Stimulated activated CD4-positive, alpha-beta T cell treated with anti-CD3 and anti-CD28 coated beads, Interleukin-2, amount 100 ng/mL, for 4 hours (primary cell): ENCODE measurements at regions not wholly inside any gene's neighbourhood (a gene's known extent, or its start where the extent isn't known, plus 50 kb on each side); places are given as distances from the start of the nearest gene placed in this dataset.

Experiments used
- DNase-seq: peaks from one replicate; pipeline ENCODE4 v3.0.0-alpha.2; 2020; ENCODE audit warnings: low read depth

DNA sequence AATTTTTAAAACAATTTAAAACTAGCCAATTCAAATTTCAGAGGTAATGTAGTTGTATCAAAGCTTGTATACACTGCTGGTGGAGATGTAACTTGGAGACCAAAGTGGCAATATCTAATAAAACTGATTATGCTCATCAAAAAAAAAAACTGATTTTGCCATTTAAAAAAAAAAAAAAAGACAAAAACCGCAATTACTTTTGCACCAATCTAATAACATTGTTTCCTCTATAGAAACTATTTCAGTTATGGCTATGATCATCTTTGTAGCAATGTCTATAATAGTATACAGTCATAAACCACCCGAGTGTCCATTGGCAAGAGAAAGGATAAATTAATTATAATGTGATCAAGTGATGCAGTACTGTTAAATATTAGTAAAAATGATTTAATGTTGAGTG, 149.3 kb upstream of the SEMA6D start:
- no peak for DNase-seq

DNA sequence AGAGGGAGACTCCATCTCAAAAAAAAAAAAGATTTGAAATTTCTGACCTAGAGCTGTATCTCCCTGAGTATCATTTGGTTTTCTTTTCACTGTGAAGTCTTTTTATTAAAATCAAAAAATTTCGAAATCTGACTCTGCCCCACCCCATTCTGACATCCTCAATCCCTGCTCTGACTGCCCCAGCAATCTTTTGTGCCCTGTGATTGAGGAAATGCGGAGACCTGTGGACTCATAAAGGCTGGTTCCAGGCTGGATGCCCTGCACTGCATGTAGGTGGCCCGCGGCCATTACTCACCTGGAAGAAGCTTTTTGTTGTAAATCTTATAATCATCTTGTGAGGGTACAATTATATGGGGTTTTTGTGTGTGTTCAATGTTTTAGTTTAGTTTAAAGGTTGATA, 147.3 kb upstream of the SEMA6D start:
- DNase-seq, result no peak

DNA sequence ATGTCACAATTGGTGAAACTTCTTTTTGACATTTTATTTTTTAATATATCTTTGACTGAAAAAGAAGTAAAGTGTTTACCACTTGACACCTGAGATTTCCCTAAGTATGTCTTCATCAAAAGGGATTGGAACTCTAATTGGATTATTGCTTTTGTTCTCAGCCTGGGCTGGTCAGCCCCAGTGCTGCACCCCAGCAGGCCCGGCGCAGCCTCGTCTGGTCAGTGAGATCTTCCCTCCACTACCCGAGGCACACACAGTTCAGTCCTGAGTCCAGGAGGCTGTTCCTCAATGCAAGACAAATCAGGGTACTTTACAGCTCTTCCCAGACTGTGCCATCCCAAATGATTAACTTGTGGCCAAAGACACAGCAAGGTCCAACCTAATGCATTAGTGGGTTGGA, 146.9 kb upstream of the SEMA6D start:
- DNase-seq, result no peak

DNA sequence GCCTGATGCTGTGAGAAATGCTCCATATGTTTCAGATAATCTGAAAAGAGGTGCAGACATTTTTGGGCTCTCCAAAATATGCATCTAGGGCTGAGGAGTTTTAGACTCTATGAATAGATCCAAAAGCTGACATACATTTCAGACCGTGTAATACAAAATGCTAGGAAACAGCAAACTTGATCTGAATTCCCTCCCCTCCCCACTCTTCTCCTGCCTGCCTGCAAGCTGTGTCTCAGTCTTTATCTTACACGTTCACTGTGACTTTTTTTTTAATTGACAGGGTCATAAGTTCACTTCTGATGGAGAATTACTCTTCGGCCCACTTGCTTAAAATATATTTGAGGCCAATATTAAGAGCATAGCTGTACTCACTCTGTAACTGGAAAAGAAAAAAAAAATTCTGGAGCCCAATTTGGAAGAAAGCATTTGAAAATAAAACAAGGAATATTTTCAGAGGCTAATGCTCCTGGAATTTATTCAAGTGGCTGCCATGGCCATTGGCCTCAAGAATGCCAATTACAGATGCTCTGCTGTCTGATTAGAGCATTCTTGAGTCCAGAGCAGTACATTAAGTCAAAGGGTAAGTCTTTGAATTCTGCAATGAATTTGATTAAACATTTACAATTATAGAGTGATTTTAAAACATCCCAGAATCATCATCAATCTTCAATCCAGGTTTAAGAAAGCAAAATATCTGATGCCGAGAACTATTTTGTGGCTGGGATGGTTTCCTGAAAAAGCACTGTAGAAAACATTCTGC, 146.2 kb upstream of the SEMA6D start:
- DNase-seq, result no peak

DNA sequence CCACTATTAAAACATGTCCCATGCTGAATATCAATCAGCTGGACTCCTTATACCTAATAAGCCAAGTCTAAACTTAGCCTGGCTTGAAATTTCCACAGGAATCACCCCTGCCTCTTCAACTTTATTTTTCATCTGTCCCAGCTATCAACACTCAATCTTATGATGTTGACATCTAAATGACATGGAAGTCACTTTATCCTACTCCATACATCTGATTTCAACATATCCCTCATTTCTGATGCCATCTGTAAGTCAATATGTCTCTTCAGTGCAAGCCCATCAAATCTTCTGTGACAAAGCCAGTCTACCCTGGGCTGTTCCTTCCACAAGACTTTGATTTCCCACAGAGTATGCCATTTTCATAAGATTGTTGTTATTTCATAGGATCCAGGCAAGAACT, 143.6 kb upstream of the SEMA6D start:
- no peak for DNase-seq

DNA sequence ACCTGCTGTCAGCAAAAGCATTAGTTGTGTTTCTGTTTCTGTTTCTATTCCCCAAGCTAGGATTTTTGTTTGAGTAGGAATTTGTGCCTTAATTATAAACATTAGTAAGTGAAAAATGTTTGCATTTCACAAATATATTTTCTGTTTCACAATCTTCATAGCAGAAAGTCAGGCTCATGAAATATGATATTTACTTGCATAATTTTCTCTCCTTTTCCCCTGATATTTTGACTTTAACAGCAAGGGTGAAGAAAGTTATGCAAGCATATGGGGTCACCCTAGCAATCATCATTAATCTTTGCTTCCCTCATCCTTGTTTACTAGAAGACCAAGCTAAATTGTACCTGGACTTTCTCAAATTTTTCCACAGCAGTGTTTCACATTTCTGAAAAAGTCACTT, 140.3 kb upstream of the SEMA6D start:
- DNase-seq, result no peak

DNA sequence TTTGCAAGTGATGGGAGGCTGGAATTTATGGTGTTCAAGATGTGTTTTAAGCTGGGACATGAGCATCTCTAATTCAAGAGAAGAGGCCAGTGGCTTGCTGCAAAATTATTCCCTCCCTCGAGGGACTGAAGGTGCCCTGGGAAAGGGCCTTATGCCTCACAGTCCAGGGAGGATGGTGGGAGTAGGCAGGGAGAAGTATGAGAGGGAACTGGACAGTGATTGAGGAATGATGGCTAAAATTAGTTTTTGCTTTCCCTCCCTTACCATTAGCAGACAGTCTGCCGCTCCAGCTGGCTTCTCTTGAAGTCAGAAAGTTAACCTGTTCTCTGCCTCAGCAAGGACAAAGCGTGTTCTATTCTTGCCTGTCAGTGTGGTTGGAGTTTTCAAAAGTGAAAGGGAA, 139.8 kb upstream of the SEMA6D start:
- no peak for DNase-seq

DNA sequence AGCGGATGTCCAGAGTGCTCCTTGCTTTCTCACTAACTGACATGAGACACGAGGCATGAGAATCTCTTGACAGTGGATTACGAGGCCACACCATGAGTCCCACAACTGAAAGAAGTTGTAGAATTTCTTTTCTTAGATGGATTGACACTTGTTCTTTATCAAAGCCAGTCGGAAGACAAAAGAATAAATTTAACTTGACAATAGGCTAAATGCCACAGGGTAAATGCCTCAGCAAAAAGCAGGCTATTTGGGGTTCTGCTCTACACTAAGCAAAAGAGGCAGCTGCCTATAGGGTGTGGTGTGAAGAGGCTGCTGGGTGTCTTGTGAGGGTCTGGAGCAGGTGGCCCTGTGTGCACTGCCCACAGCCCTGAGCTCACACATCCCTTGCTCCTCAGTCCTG, 135.1 kb upstream of the SEMA6D start:
- DNase-seq, result no peak

DNA sequence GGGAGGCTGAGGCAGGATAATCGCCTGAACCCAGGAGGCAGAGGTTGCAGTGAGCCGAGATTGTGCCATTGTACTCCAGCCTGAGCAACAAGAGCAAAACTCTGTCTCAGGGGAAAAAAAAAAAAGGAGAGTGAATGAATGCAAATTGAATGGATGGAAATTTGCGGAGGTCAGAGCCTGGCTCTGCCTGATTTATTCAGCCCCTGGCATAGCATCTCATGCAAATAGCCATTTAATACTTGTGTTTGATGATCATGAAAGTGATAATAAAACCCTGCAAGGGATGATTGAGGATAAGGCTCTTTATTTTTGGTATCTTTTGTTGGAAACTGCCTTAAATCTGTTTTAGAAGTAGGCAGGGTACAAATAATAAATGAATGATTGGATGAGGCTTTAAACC, 133.0 kb upstream of the SEMA6D start:
- DNase-seq, result no peak

DNA sequence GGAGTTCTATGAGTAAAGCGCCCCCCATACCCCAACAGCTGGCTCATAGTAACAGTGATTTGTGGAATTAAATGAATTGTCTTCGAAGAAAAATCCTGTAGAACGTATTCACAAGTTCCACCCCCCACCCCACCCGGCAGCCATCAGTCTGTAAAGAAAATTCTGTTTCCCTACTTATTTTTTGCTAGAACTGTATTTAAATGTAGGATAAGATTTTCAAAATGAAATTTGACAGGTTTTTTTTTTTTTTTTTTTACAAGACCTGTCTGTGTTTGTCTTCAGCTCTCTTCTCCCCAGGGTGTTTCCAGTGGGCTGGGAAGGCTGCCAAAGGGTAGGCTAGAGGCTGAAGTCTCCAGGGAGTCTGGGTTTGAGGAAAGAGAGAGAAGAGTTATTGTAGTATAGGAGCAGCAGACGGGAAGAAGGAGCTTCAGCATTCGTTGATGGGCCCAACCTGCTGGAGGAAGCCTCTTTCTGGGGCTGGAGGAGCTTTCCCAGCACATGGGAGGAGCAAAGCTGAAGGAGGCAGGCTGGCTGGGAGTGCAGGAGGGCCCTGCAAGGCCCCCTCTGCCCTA, 130.6 kb upstream of the SEMA6D start:
- no peak for DNase-seq

DNA sequence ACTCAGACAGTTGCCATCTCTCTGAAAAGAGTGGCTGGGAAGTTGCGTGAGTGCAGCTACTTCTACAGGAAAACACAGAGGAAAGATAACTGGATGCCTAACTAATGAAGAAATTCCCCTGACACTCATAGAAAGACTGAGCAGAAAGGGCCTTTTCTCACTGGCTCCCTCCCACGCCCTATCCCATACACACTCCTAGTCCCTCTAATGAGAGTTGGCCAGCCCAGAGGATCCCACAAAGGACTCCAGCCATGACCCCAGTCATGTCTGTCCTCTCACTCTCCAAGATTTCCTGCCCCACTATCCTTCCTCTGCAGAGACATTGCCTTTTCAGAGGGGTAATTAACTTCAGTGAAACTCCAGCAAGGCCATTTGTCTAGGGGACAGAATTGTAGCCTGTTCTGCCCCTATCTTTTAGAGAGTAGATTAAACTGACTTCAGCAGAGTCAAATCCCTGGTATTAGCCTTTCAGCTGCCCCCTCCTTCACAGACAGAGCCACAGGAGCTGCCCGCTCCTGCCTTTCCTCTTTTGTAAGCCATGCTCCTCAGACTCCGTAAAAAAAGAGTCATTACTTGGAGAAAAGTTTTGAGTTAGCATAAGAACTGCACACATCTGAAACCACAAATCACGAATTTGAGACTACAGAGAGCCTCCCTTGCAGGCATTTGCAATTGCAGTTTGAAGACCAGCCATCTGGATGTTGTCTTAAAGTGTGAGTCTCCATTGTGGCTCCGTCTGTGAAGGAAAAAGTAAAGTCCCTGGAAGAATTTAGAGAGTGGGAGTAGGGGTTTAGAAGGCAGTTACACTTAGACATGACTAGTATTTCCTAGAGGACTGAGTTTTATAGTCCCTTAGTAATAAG, 129.1 kb upstream of the SEMA6D start:
- no peak for DNase-seq

DNA sequence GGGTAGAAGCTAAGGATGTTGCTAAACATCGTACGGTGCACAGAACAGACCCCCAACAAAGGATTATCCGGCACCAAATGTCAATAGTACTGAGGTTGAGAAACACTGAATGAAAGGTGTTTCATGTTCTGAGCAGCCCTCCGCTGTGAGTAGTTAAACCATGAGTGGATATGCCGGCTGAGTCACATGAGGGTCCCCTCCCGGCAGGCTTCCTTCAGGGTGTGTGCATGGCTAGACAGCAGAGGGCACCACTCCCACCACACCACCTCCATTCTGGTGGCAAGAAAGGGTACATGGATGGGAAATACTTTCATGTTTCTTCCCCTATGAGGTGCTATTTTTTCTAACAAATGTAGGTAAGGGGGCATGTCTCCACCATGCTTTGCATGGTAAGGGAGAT, 128.3 kb upstream of the SEMA6D start:
- no peak for DNase-seq

DNA sequence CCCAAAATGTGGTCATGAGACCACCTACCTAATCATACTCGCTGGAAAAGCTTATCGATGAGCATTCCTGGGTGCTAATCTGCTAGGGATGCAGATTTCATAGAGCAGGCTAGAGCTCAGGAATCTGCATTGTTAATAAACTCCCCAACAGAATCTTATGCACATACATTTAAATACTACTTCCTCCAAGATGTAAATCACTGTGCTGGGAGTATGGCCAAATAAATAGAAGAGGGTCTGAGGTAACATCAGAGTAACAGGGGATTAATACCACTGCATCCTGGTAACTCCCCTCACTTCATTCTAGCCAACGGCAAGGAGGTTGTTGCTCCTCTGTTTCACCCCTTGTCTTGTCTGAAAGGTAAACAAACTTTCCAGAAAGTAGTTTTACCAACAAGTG, 118.3 kb upstream of the SEMA6D start:
- DNase-seq, result no peak

DNA sequence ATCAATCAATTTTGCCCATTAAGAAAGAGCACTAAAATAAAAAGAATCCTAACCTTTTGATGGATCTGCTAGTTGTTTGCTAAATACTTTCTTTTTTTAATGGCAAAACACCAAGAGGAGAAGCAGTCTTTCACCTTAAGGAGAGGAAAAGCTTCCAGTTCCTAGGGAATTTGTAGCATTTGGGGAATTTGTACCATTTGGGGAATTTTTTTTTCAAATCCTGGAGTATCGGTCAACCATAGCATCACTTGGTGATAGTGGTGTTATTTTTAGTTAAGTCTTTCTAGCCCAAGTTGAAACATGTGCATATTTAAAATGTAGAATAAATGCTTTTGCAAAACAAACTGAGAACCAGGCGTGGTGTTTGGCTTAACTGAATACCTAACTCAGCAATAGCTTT, 117.5 kb upstream of the SEMA6D start:
- no peak for DNase-seq

DNA sequence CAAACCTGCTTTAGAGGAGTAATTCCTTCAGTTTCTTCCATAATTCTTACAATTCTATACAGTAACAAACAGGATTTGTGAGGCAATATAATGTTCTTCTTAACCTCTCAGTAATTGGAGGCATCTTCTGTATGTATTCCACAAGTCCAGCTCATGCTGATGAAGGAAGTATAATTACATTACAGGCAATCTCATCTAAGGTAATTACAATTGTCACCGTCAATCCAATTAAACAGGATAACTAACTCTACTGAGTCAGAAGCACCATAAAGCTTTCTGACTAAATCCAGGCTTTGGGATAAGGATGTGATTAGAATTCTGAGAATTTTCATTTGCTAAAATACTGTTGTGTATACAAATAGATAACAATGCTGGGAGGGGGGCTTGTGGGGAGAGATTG, 115.2 kb upstream of the SEMA6D start:
- DNase-seq, result no peak

DNA sequence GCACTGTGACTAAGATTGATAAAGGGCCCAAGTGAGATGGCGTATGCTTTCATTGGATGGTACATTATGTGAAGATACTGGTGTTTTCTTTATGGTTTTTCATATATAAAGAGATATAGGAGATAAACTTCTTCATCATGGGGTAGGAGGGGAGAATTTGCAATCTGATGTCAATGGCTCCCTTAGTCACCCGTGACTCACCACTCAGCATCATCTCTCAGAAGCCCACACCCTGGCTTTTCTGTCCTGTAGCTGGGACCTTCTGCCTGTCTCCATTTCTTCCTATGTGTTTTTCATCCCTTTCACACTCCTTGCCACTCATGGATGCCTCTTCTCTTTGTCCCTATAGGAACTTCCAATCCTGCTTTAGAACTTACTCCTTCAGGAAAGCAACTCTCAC, 114.3 kb upstream of the SEMA6D start:
- no peak for DNase-seq

DNA sequence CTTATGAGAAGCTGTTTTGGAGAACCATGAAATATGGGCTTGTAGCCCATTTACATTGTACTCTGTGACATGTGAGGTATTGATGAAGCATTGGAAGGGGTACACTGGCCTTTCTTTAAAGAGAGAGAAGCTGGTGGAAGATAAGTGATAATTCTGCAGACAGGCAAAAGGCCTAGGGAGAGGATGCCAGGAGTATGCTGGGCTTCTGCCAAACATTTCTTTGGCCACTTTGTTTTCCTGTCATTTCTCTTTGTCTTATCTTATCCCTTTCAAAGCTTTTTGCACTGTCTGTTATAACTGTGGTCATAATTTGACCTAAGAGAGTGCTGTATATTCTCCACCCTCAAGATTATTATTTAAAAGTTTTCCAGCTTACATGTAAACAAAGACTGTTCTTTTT, 109.6 kb upstream of the SEMA6D start:
- DNase-seq, result no peak

DNA sequence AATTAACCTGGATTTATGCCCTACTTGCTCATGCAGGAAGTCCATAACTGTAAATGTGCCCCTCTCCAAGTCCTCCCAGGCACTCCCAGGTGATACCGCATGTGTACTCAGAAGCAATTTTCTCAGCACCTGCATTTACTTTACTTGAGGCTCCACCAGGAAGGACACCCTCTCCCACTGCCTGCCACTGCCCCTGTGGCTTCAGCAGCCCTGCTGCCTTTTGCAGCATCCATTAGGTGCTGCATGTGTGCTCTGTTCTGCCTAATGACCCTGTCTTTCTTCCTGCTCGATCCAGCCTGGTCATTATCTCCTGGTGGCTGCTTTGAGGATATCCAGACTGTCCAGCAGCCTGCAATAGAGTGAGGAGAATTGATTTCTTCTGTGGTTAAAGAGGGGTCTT, 107.6 kb upstream of the SEMA6D start:
- DNase-seq, result no peak

DNA sequence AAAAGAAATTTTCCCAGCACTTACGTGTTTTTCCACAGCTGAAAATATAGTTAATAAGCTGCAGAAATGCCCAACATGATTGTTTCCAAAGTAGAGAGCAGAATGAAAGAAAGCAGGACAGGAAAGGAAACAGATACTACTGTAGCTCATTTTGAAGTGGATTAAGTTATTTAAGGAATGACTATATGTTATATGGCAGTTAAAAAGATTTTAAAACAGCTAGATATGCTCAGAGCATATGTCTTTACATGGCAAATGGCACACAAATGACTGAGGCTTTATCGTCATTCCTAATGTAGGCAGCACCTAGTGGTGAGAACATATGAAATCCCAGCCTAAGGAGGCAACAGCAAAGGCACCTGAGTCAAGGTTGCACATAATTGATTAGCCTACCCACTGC, 106.6 kb upstream of the SEMA6D start:
- DNase-seq, result no peak

DNA sequence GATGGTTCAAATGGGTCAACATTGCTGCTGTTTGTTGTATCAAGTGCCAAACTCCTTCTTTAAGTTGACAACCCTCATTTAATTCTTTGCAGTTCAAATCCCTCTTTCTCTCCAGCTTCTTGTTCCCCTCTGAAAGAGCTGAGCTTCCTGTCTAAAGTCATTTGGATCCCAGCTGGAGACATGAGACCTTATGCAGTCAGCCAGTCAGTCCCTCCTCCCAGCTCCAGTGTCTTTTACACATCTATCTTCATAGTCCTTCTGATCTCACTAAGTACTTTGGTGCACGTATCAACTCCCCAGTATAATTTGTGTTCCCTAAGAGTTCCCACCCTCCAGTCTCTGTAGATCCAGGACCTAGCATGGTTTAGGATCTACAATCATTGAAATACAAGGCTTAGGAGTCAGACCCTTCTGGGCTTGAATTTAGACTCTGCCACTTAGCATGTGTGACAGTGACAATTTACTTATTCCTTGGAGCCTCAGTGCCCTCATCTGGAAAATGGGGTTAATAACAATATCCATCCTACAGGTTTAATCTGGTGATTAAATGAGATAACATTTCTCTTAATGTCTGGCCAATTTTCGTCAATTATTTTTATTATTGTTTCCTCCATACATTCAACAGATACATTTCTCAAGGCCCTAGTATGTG, 102.8 kb upstream of the SEMA6D start:
- no peak for DNase-seq

DNA sequence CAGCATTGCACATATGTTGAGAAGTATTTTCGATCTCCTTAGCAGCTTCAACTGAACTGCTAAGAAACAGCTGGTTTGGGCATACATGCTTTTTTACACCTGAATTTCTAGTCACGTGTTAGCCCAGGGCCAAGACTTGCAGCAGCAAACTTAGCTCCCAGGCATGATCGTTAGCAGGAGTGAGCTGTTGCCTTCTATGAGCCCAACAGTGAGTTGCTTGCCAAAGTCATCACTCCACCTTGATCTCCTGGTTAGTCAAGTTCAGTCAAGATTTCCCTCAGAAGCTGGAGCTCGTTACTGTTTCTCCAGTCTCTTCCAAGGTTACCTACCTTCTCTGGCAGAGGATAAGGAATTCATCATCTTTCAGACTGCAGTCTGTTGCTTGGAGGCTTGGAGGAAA, 100.4 kb upstream of the SEMA6D start:
- DNase-seq, result no peak

DNA sequence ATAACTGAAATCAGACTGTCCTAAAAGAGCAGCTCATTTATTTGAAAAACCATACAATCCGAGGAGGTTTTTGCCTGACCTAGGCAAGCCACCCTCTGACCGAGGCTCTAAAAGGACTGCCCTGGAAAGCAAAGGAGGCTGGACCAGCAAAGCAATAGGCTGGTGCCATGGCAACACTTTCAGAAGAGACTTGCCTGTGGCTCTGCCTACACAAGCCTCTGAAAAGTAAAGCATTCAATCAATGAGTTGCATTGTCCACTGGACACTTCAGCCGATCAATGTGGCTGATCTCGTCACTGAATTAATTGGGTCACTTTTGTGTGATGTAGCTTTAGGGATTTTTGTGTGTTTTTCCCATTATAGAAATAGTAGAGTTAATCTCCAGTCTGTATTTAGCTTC, 99.1 kb upstream of the SEMA6D start:
- no peak for DNase-seq
